Spleen (tissue), 11 donors: ENCODE measurements at regions not wholly inside any gene's neighbourhood (a gene's known extent, or its start where the extent isn't known, plus 50 kb on each side); places are given as distances from the start of the nearest gene placed in this dataset.

ENCODE experiments used
- DNase-seq: peaks from one replicate; pipeline ENCODE4 v3.0.0-alpha.2; 2020
- H3K27ac ChIP-seq, 8 donors: fragments of 200-600 bp; sonication (generic) in 7 of 8; 1 replicate in 4 of 8; 2 replicates in 4 of 8; pipeline versions ENCODE4 v1.5.0 to v1.8.0; 2016 to 2021; ENCODE audit warnings: inconsistent platforms in 4 of 8, mild to moderate bottlenecking in 4 of 8, moderate library complexity in 1 of 8
- H3K27me3 ChIP-seq, 7 donors: fragments of 200-600 bp; sonication (generic) in 6 of 7; replicated peaks in 1 of 7; 1 replicate in 4 of 7; 2 replicates in 3 of 7; pipeline versions ENCODE4 v1.5.0 to v1.8.0; 2016 to 2021; ENCODE audit warnings: inconsistent platforms in 3 of 7, mild to moderate bottlenecking in 1 of 7
- H3K36me3 ChIP-seq, 6 donors: fragments of 200-600 bp; sonication (generic) in 5 of 6; 1 replicate in 4 of 6; 2 replicates in 2 of 6; pipeline versions ENCODE4 v1.5.0 to v1.8.0; 2016 to 2021; ENCODE audit warnings: inconsistent platforms in 2 of 6
- H3K4me1 ChIP-seq, 6 donors: fragments of 200-600 bp; sonication (generic) in 5 of 6; 1 replicate in 3 of 6; 2 replicates in 3 of 6; pipeline versions ENCODE4 v1.5.0 to v1.8.0; 2016 to 2021; ENCODE audit warnings: inconsistent platforms in 3 of 6
- H3K4me3 ChIP-seq, 8 donors: fragments of 200-600 bp; sonication (generic) in 7 of 8; 1 replicate in 4 of 8; 2 replicates in 4 of 8; pipeline versions ENCODE4 v1.5.0 to v1.8.0; 2016 to 2021; ENCODE audit warnings: inconsistent platforms in 4 of 8, mild to moderate bottlenecking in 4 of 8, moderate library complexity in 2 of 8
- H3K9me3 ChIP-seq, 8 donors: fragments of 200-600 bp; sonication (generic) in 7 of 8; 1 replicate in 4 of 8; 2 replicates in 4 of 8; pipeline versions ENCODE4 v1.5.0 to v1.8.0; 2016 to 2021; ENCODE audit warnings: inconsistent platforms in 4 of 8
- CTCF ChIP-seq, 11 experiments: fragments of 200-600 bp in 7 of 11; fragments of 450-650 bp in 4 of 11; sonication (generic) in 4 of 11; IDR thresholded peaks in 8 of 11; conservative IDR thresholded peaks in 3 of 11; 1 replicate in 7 of 11; 2 replicates in 4 of 11; pipeline versions ENCODE4 v1.4.0 to v1.8.0; 2016 to 2021; ENCODE audit warnings: antibody characterized with exemption in 11 of 11, inconsistent platforms in 4 of 11, mild to moderate bottlenecking in 1 of 11
- POLR2A ChIP-seq, 3 donors: fragments of 450-650 bp; IDR thresholded peaks; one replicate each; pipeline ENCODE4 v1.5.1; 2017; ENCODE audit warnings: antibody characterized with exemption in 3 of 3, mild to moderate bottlenecking in 1 of 3
- POLR2AphosphoS5 ChIP-seq, 3 donors: sonication (generic); formaldehyde crosslinking; IDR thresholded peaks; one replicate each; pipeline ENCODE4 v1.5.1; 2017; ENCODE audit warnings: antibody characterized with exemption in 3 of 3
- WGBS, 5 donors: extraction: QIAGEN DNeasy Blood & Tissue Kit in 3 of 5; methylation state at CpG; one replicate each; pipeline versions ENCODE4 v1.1.5 to v1.1.7; 2013 to 2018; 5-methylcytosine and 5-hydroxymethylcytosine counted together
- intact Hi-C: fragments of 100-400 bp; cut with DNase I; formaldehyde crosslinking; loops from one replicate; pipeline ENCODE4 v1.15.0; 2023; ENCODE audit warnings: low total_unique reads
- donor health status: healthy with polysubstance abuse.
- donor health status: DM: no; HTN: no; CAD: no; lungs with moderate emphysema.
- donor health status: DM: no; HTN: no; CAD: no.
- donor health status: Bipolar disorder and iron deficiency.
- donor health status: healthy.
- donor health status: DM: no; HTN: no; CAD: no.
- donor health status: DM: yes; HTN: yes; CAD: no.

GRCh38 chr3:72175296-72175858, 390.4 kb upstream of the PROK2 start:
- TF ChIP-seq POLR2A (IDR thresholded peaks at IDR 0.05) (no peak), CTCF (IDR thresholded peaks at IDR 0.05 in 8 of 11, conservative IDR thresholded peaks at IDR 0.05 in 3 of 11) (no peak), POLR2AphosphoS5 (IDR thresholded peaks at IDR 0.05) (no peak)
- intact Hi-C loops: no loop called here
- 82 to 89% (median 87%) methylated on average over 6 of the region's 6 CpGs for WGBS, 5 donors
- Histone ChIP-seq H3K27ac (no peak overlapping the region), H3K4me1 (peaks cover 17 to 52% (median 27%) of the 10 kb centered on the region in 6 donors), H3K4me3 (no peak overlapping the region), H3K9me3 (no peaks in the 10 kb centered on the region), H3K36me3 (no peaks in the 10 kb centered on the region), H3K27me3 (peaks cover 0 to 27% (median 0%) of the 10 kb centered on the region in 7 donors)
- no peak for DNase-seq

DNA sequence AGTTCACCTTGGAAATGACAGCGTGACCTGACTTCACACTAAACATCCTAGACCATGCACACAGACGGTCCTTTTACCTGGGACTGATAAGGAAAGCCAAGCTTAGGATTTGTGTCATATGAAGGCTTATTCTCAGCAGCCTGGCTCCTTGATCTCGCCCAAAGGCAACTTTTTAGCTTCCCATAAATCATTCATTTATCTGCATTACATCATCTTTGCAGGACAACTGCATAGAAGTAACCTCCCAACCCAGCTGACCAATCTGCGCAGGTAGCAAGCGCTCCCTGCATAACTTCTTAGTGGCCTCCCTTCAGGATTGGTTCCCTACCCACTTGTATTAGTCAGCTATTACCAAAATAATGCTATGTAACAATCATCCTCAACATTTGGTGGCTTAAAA, 389.9 kb upstream of the PROK2 start:
- Histone ChIP-seq H3K9me3 (no peaks in the 10 kb centered on the region), H3K4me1 (peaks cover 17 to 52% (median 27%) of the 10 kb centered on the region in 6 donors), H3K36me3 (no peaks in the 10 kb centered on the region), H3K27me3 (peaks cover 0 to 27% (median 0%) of the 10 kb centered on the region in 7 donors), H3K4me3 (no peak overlapping the region), H3K27ac (no peak overlapping the region)
- TF ChIP-seq POLR2AphosphoS5 (IDR thresholded peaks at IDR 0.05) (no peak), POLR2A (IDR thresholded peaks at IDR 0.05) (no peak), CTCF (IDR thresholded peaks at IDR 0.05 in 8 of 11, conservative IDR thresholded peaks at IDR 0.05 in 3 of 11) (no peak)
- no peak for DNase-seq
- intact Hi-C loops: no loop called here
- WGBS, 5 donors: 56 to 93% (median 77%) methylated on average over 5 of the region's 5 CpGs

- WGBS, 5 donors: 30 to 52% (median 42%) methylated on average over 2 to 3 of the region's 3 CpGs
- Histone ChIP-seq H3K4me1 (peaks cover 17 to 52% (median 27%) of the 10 kb centered on the region in 6 donors), H3K9me3 (peaks cover 0 to under 1% (median 0%) of the 10 kb centered on the region in 8 donors)
These were observed 389.1 kb upstream of the PROK2 start for GRCh38 chr3:72174040-72174439.

More at GRCh38 chr3:72174040-72174439, 389.1 kb upstream of the PROK2 start:
- no peak for DNase-seq
- H3K4me3 ChIP-seq: no peak overlapping the region
- H3K27me3 ChIP-seq: peaks cover 0 to 27% (median 0%) of the 10 kb centered on the region in 7 donors
- no peaks in the 10 kb centered on the region for H3K36me3 ChIP-seq
- intact Hi-C loops: no loop called here
- H3K27ac ChIP-seq: no peak overlapping the region
- TF ChIP-seq POLR2AphosphoS5 (IDR thresholded peaks at IDR 0.05) (no peak), CTCF (IDR thresholded peaks at IDR 0.05 in 8 of 11, conservative IDR thresholded peaks at IDR 0.05 in 3 of 11) (no peak), POLR2A (IDR thresholded peaks at IDR 0.05) (no peak)
